Islet of Langerhans (tissue), 1 donor: ENCODE measurements at regions not wholly inside any gene's neighbourhood (a gene's known extent, or its start where the extent isn't known, plus 50 kb on each side); places are given as distances from the start of the nearest gene placed in this dataset.

Experiments used
- FAIRE-seq: peaks from one replicate; lab custom pipeline; 2011; peaks lifted over from hg19 to GRCh38; lab: Jason Lieb, UNC

GRCh38 chr6:43917878-43918382 is 147.9 kb downstream of the VEGFA start:
- no peak for FAIRE-seq

GRCh38 chr6:43916924-43917877 is 147.2 kb downstream of the VEGFA start:
- FAIRE-seq: no peak

GRCh38 chr6:43915986-43916923 is 146.2 kb downstream of the VEGFA start:
- FAIRE-seq: no peak

GRCh38 chr6:43915208-43915869 is 145.3 kb downstream of the VEGFA start:
- FAIRE-seq: no peak

GRCh38 chr6:43914272-43915147 is 144.5 kb downstream of the VEGFA start:
- no peak for FAIRE-seq

GRCh38 chr6:43913375-43914271 is 143.6 kb downstream of the VEGFA start:
- no peak for FAIRE-seq

GRCh38 chr6:43912598-43913371 is 142.8 kb downstream of the VEGFA start:
- FAIRE-seq: no peak

- no peak for FAIRE-seq
These were observed 142.1 kb downstream of the VEGFA start for GRCh38 chr6:43912116-43912577.

GRCh38 chr6:43911354-43912115 is 141.5 kb downstream of the VEGFA start:
- FAIRE-seq: no peak

- no peak for FAIRE-seq
These were observed 140.8 kb downstream of the VEGFA start for GRCh38 chr6:43910638-43911353.

- no peak for FAIRE-seq
These were observed 140.2 kb downstream of the VEGFA start for GRCh38 chr6:43910149-43910637.

- FAIRE-seq: no peak
These were observed 139.6 kb downstream of the VEGFA start for GRCh38 chr6:43909474-43910148.

GRCh38 chr6:43907789-43908472 is 137.9 kb downstream of the VEGFA start:
- no peak for FAIRE-seq

GRCh38 chr6:43907312-43907711 is 137.3 kb downstream of the VEGFA start:
- no peak for FAIRE-seq

GRCh38 chr6:43904311-43905123 is 134.5 kb downstream of the VEGFA start:
- no peak for FAIRE-seq
